ENCODE measurements at regions not wholly inside any gene's neighbourhood (a gene's known extent, or its start where the extent isn't known, plus 50 kb on each side); places are given as distances from the start of the nearest gene placed in this dataset.

- Histone ChIP-seq H3K4me3 (no peak overlapping the region), H3K36me3 (no peaks in the 10 kb centered on the region), H3K9me3 (peaks cover 10% of the 10 kb centered on the region; the same call in 1 of the 2 replicates), H3K4me1 (peaks cover 5% of the 10 kb centered on the region; the same call in 1 of the 2 replicates), H3K27ac (no peak overlapping the region), H3K4me2 (no peak overlapping the region), H3K27me3 (no peaks in the 10 kb centered on the region), H4K20me1 (no peaks in the 10 kb centered on the region), H3K9ac (no peak overlapping the region)
- TF ChIP-seq Cebpa-rat (IDR thresholded peaks at IDR 0.05): no peak
Observed at GRCh38 chr9:81293651-81294050, 395.7 kb downstream of the TLE1 start.

DNA sequence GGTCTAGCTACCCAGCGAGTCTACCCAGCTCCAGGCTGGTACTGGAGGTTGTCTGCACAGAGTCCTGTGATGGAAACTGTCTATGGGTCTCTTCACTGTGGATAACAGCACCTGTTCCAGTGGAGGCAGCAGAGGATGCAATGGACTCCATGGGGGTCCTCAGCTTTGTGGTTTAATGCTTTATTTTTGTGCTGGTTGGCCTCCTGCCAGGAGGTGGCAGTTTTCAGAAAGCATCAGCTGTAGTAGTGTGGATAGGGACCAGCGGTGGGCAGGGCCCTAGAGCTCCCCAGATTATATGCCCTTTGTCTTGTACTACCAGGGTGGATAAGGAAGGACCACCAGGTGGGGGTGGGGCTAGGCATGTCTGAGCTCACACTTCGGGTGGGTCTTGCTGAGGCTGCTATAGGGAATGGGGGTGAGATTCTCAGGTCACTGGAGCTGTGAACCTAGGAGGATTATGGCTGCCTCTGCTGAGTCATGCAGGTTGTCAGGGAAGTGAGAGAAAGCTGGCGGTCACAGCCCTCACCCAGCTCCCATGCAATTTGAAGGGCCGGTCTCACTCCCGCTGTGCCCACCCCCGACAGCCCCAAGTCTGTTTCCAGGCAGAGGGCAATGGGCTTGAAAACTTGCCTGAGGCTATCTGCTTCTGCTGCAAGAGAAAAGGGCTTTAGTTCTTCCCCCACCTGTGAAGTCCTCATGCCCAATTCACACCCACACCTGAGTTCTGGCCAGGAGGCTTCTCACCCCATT lies 397.1 kb downstream of the TLE1 start:
- Histone ChIP-seq H3K36me3 (no peaks in the 10 kb centered on the region), H3K4me2 (0 out of 2 replicates have a peak overlapping the region, but pooled peaks have one; percentile 20), H4K20me1 (no peaks in the 10 kb centered on the region), H3K4me1 (peaks cover 5% of the 10 kb centered on the region; the same call in 1 of the 2 replicates), H3K27me3 (no peaks in the 10 kb centered on the region), H3K9me3 (peaks cover 14% of the 10 kb centered on the region; the same call in 1 of the 2 replicates), H3K4me3 (no peak overlapping the region), H3K9ac (no peak overlapping the region), H3K27ac (no peak overlapping the region)
- TF ChIP-seq Cebpa-rat (IDR thresholded peaks at IDR 0.05): no peak

- no peak overlapping the region for H3K27ac ChIP-seq
- no peak for TF ChIP-seq Cebpa-rat (IDR thresholded peaks at IDR 0.05)
- no peak overlapping the region for H3K4me2 ChIP-seq
- no peaks in the 10 kb centered on the region for H3K36me3 ChIP-seq
- H3K9me3 ChIP-seq: peaks cover 14% of the 10 kb centered on the region; the same call in 1 of the 2 replicates
- H4K20me1 ChIP-seq: no peaks in the 10 kb centered on the region
- no peak overlapping the region for H3K4me3 ChIP-seq
- H3K9ac ChIP-seq: no peak overlapping the region
- no peaks in the 10 kb centered on the region for H3K27me3 ChIP-seq
- peaks cover 5% of the 10 kb centered on the region; the same call in 1 of the 2 replicates for H3K4me1 ChIP-seq
Observed at GRCh38 chr9:81289622-81290021, 399.7 kb downstream of the TLE1 start.

- Histone ChIP-seq H3K9me3 (peaks cover 39% of the 10 kb centered on the region; the same call in 1 of the 2 replicates), H4K20me1 (no peaks in the 10 kb centered on the region), H3K27ac (no peak overlapping the region), H3K4me1 (no peaks in the 10 kb centered on the region), H3K4me2 (no peak overlapping the region), H3K27me3 (no peaks in the 10 kb centered on the region), H3K9ac (no peak overlapping the region), H3K36me3 (no peaks in the 10 kb centered on the region), H3K4me3 (no peak overlapping the region)
- TF ChIP-seq Cebpa-rat (IDR thresholded peaks at IDR 0.05): no peak
Observed at GRCh38 chr9:81268048-81268447, 421.3 kb downstream of the TLE1 start.

DNA sequence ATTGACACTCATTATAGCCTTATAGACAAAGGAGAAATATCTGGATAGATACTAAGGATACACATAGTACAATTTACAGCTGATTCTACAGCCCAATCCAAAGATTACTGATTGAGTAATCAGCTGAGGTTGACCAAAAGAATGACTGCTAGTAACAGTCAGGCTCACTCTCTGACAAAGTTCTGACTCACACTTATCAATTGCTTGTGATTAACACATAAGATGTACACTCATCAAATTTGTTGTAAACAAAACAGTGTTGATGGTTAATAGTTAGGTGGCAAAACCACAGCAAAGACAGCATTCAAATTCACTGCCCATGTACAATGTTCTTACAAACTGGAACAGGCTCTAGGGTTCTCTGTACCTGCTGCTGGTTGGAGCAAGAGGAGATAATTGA lies 422.7 kb downstream of the TLE1 start:
- Histone ChIP-seq H3K4me3 (no peak overlapping the region), H3K9ac (no peak overlapping the region), H3K27me3 (no peaks in the 10 kb centered on the region), H3K27ac (no peak overlapping the region), H4K20me1 (no peaks in the 10 kb centered on the region), H3K9me3 (peaks cover 43% of the 10 kb centered on the region), H3K36me3 (no peaks in the 10 kb centered on the region), H3K4me2 (no peak overlapping the region), H3K4me1 (no peaks in the 10 kb centered on the region)
- TF ChIP-seq Cebpa-rat (IDR thresholded peaks at IDR 0.05): no peak

GRCh38 chr9:81266086-81266485 lies 423.3 kb downstream of the TLE1 start:
- Histone ChIP-seq H3K9me3 (peaks cover 38% of the 10 kb centered on the region), H3K27ac (no peak overlapping the region), H3K9ac (no peak overlapping the region), H3K36me3 (no peaks in the 10 kb centered on the region), H4K20me1 (no peaks in the 10 kb centered on the region), H3K4me3 (no peak overlapping the region), H3K4me2 (no peak overlapping the region), H3K4me1 (no peaks in the 10 kb centered on the region), H3K27me3 (no peaks in the 10 kb centered on the region)
- TF ChIP-seq Cebpa-rat (IDR thresholded peaks at IDR 0.05): no peak

DNA sequence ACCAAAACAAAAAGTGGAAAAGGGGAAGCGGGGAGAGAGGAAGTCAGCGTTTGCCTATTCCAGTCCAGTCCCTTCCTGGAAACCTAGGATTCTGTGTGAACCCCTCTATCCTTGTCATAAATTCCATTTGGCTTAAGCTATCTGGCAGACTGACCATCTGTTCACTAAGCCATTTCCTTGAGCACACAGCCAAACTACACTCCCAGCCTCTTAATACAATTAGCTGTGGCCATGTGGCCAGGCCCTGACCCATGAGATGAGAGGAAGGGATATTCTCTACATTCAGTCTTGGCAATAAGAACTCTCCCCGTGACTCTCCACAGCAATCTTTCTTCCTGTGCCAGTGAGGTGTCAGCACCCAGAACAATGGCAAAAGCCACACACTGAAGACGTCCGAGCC lies 424.8 kb downstream of the TLE1 start:
- H3K9me3 ChIP-seq: peaks cover 22% of the 10 kb centered on the region
- TF ChIP-seq Cebpa-rat (IDR thresholded peaks at IDR 0.05): no peak
- H4K20me1 ChIP-seq: no peaks in the 10 kb centered on the region
- no peak overlapping the region for H3K4me3 ChIP-seq
- H3K27ac ChIP-seq: no peak overlapping the region
- H3K36me3 ChIP-seq: no peaks in the 10 kb centered on the region
- no peak overlapping the region for H3K4me2 ChIP-seq
- H3K9ac ChIP-seq: no peak overlapping the region
- no peaks in the 10 kb centered on the region for H3K4me1 ChIP-seq
- no peaks in the 10 kb centered on the region for H3K27me3 ChIP-seq

DNA sequence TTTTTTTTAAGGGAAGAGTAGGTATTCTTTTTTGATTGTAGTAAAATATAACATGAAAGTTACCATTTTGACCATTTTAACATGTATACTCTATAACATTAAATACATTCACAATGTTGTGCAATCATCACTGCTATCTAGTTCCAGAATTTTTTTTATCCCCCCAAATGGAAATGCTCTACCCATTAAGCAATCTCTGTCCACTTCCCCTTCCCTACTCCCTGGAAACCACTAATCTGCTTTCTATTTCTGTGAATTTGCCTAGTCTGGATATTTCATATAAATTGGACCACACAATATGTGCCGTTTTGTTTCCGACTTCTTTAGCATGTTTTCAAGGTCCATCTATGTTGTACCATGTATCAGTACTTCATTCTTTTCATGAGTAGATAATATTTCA lies 429.5 kb downstream of the TLE1 start:
- no peak overlapping the region for H3K9ac ChIP-seq
- no peak overlapping the region for H3K27ac ChIP-seq
- no peaks in the 10 kb centered on the region for H3K27me3 ChIP-seq
- H3K4me3 ChIP-seq: no peak overlapping the region
- no peaks in the 10 kb centered on the region for H3K36me3 ChIP-seq
- no peaks in the 10 kb centered on the region for H4K20me1 ChIP-seq
- no peak overlapping the region for H3K4me2 ChIP-seq
- TF ChIP-seq Cebpa-rat (IDR thresholded peaks at IDR 0.05): no peak
- H3K9me3 ChIP-seq: peaks cover 4% of the 10 kb centered on the region; the same call in 1 of the 2 replicates
- H3K4me1 ChIP-seq: no peaks in the 10 kb centered on the region

DNA sequence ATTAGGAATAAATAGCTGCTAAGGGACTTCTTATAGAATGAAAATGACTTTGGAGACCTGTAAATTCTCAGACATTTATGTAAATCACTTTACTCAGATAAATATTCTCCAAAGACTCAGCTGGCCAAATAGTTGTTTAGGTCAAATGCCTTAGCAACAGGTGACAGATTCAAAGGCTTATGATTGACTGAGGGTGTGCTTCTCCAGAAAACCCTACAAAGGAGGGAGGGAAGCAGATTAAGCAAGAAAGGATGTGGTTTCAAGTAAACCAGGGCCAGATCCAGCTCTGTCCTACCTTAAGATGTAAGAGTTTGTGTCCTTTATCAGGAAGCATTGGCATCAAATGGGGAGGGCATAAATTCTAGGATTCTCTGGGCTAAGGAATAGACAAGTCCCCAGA lies 433.0 kb downstream of the TLE1 start:
- no peak for TF ChIP-seq Cebpa-rat (IDR thresholded peaks at IDR 0.05)
- no peaks in the 10 kb centered on the region for H3K27me3 ChIP-seq
- H3K9ac ChIP-seq: no peak overlapping the region

GRCh38 chr9:81250606-81251005 lies 438.7 kb downstream of the TLE1 start:
- no peak for TF ChIP-seq Cebpa-rat (IDR thresholded peaks at IDR 0.05)
- H3K27me3 ChIP-seq: no peaks in the 10 kb centered on the region
- H3K4me2 ChIP-seq: no peak overlapping the region
- H4K20me1 ChIP-seq: no peaks in the 10 kb centered on the region
- no peak overlapping the region for H3K4me3 ChIP-seq
- H3K36me3 ChIP-seq: no peaks in the 10 kb centered on the region
- no peak overlapping the region for H3K27ac ChIP-seq
- peaks cover 11% of the 10 kb centered on the region for H3K9me3 ChIP-seq
- peaks cover 1% of the 10 kb centered on the region for H3K4me1 ChIP-seq
- H3K9ac ChIP-seq: no peak overlapping the region

More for the DNA sequence above, 433.0 kb downstream of the TLE1 start:
- no peaks in the 10 kb centered on the region for H3K9me3 ChIP-seq
- H3K4me2 ChIP-seq: no peak overlapping the region
- H3K4me3 ChIP-seq: no peak overlapping the region
- H4K20me1 ChIP-seq: no peaks in the 10 kb centered on the region
- no peaks in the 10 kb centered on the region for H3K36me3 ChIP-seq
- H3K27ac ChIP-seq: no peak overlapping the region
- H3K4me1 ChIP-seq: no peaks in the 10 kb centered on the region

Data from BLaER1 (cell line).